ENCODE measurements at regions not wholly inside any gene's neighbourhood (a gene's known extent, or its start where the extent isn't known, plus 50 kb on each side); places are given as distances from the start of the nearest gene placed in this dataset.

- H3K4me2 ChIP-seq (ENCODE audit: insufficient read depth, insufficient read length, low read length) = no peak overlapping the region
- H3K27ac Mint-ChIP-seq = no peak overlapping the region
- TF ChIP-seq CTCF (conservative IDR thresholded peaks at IDR 0.05) = no peak
- no peak overlapping the region for H2AK5ac ChIP-seq (ENCODE audit: insufficient read length, low read length)
- no peaks in the 10 kb centered on the region for H3K23me2 ChIP-seq (ENCODE audit: insufficient read length, low read depth, low read length, poor library complexity, severe bottlenecking)
- no peak overlapping the region for H3K9ac ChIP-seq (ENCODE audit: extremely low read depth, insufficient read length, low read length)
- H3K27ac ChIP-seq (ENCODE audit: insufficient read length, low read depth, low read length) = no peak overlapping the region
- DNase-seq = no peak
- H4K5ac ChIP-seq (ENCODE audit: insufficient read length, low read depth, low read length) = no peak overlapping the region
- no peak overlapping the region for H4K91ac ChIP-seq (ENCODE audit: insufficient read length, low read depth, low read length)
- H3K18ac ChIP-seq (ENCODE audit: insufficient read length, low read depth, low read length) = no peak overlapping the region
- H3K9me3 ChIP-seq (ENCODE audit: control insufficient read depth, low read depth, low read length) = no peaks in the 10 kb centered on the region
- H3K36me3 Mint-ChIP-seq (ENCODE audit: insufficient read depth in 1 of 3, low read depth in 3 of 3) = peaks cover 4 to 12% (median 9%) of the 10 kb centered on the region in 3 experiments
- peaks cover 4 to 9% of the 10 kb centered on the region in 2 experiments; a peak in 4 of 5 replicates for H3K9me3 Mint-ChIP-seq
- H3K56ac ChIP-seq (ENCODE audit: insufficient read length, low read depth, low read length) = no peak overlapping the region
- H2BK5ac ChIP-seq (ENCODE audit: insufficient read length, low read length) = no peak overlapping the region
- WGBS (ENCODE audit: extremely low coverage, insufficient read length, low lambda C conversion rate) = no CpG with 5 or more reads among the region's 1 CpG
- no peak overlapping the region for H3K14ac ChIP-seq (ENCODE audit: insufficient read depth, low read length)
- no peak overlapping the region for H3K4me3 Mint-ChIP-seq
- H2BK15ac ChIP-seq (ENCODE audit: low read depth, low read length) = no peak overlapping the region
- peaks cover 16 to 18% of the 10 kb centered on the region in 2 experiments for H3K4me1 Mint-ChIP-seq
- H3K4ac ChIP-seq (ENCODE audit: low read depth, low read length) = no peak overlapping the region
- H3K23ac ChIP-seq (ENCODE audit: insufficient read length, low read depth, low read length) = no peak overlapping the region
- no peak overlapping the region for H2BK120ac ChIP-seq (ENCODE audit: low read depth, low read length, poor library complexity, severe bottlenecking)
- no peak overlapping the region for H4K8ac ChIP-seq (replicated peaks; ENCODE audit: insufficient read length, low read depth, low read length)
- no peaks in the 10 kb centered on the region for H3K4me1 ChIP-seq (ENCODE audit: insufficient read depth, low read length)
- H4K20me1 ChIP-seq (ENCODE audit: control insufficient read depth, insufficient read depth, insufficient read length) = no peaks in the 10 kb centered on the region
- H3K79me2 ChIP-seq (ENCODE audit: insufficient read depth, low read length) = no peaks in the 10 kb centered on the region
- H3K27me3 ChIP-seq (ENCODE audit: insufficient read depth, low read length) = no peaks in the 10 kb centered on the region
- no peak overlapping the region for H3T11ph ChIP-seq (ENCODE audit: low read length)
- no peaks in the 10 kb centered on the region for H3K79me1 ChIP-seq (ENCODE audit: insufficient read depth, low read depth, low read length, poor library complexity, severe bottlenecking)
- H2BK12ac ChIP-seq (ENCODE audit: insufficient read length, low read depth, low read length) = no peak overlapping the region
- no peaks in the 10 kb centered on the region for H3K27me3 Mint-ChIP-seq (ENCODE audit: low read depth)
- no peak overlapping the region for H2BK20ac ChIP-seq (ENCODE audit: low read depth, low read length, poor library complexity, severe bottlenecking)
- H2AFZ ChIP-seq (ENCODE audit: low read length) = no peak overlapping the region
These were observed 1162.8 kb upstream of the ACVR2A start for GRCh38 chr2:146681991-146682390.
